ENCODE measurements at regions not wholly inside any gene's neighbourhood (a gene's known extent, or its start where the extent isn't known, plus 50 kb on each side); places are given as distances from the start of the nearest gene placed in this dataset.
"Not testable (repeated sequence)": the region's sequence is repeated elsewhere in the genome, so short reads cannot be mapped to it uniquely, and the experiment has no call there.

DNA sequence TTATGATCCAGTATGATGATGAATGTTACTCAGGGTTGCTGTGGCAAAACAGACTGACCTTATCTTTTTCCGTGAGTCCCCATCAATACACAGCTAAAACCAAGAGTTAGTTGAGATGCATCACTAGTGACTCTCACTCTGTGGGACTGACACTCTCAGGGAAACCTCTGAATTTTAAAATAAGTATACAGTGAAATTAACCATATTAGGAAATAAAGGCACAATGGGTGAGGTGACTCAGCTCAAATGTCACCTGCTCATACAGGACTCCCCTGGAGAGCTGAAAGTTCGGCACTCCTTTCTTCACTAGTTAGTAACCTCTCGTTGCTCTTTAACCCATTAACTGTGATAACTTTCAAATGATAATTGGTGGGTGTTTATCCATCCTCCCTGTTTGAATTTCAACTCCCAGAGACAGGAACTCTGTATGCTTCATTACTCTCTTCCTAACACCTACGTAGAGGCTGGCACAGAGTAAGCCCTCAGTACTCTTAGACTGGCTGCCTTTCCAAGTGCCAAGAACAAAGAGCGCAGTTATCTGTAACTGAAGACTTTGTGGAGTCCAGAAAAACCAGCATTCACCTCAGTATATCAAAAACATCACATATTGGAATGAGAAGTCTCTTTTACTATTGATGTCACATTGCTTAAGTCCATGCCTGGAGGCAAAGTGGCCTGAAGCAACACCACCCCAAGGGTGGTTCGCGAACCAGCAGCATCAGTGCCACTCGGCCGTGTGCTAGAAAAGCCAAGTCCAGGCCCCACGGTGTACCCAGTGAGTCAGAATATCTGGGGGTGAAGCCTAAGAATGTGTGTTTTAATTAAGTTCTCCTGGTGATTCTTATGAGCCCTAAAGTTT, 91.1 kb downstream of the NIBAN1 start:
- DNase-seq = no peak

DNA sequence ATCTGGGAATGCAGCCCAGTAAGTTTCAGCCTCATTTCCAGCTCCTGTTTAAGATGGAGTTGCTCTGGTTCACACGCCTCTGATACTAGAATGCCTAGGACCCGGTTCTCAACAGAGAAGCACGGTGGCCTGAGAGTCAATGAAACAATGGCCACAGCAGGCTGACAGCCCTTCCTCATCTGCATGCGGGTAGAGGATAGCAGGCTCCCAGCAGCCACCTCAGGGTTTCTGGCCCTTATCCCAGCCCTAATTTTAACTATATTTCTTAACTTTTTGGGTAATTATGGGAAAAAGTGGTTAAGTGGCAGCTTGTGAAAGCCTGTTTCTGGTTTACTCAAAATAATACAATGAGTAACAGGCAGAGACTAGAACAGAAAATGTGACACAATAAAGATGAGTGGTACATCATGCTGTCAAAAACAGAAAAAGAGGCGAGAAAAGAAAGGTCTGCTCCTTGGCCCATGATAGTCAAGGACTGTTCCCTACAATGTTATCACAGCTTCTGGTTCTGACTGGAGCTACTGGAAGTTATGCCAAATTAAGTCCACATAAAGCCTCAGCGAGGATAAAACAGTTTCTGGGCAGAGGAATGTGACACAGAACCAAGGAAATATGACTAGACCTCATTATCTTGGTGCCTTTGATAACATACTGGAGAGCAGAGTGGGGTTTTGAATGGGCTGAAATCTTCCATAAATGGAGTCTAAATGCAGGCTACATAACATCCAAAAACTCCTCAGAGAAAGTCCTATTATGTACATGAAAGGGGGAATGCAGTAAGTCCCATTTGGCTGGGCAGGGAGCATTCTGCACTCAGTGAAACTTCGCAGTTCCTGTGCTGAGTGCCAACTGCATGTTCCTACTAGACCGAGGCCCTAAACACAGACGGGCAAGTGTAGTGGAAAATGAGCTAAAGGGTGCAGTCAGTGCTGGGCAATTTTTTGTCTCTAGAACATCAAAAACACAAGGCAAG, 92.1 kb downstream of the NIBAN1 start:
- DNase-seq = no peak

DNA sequence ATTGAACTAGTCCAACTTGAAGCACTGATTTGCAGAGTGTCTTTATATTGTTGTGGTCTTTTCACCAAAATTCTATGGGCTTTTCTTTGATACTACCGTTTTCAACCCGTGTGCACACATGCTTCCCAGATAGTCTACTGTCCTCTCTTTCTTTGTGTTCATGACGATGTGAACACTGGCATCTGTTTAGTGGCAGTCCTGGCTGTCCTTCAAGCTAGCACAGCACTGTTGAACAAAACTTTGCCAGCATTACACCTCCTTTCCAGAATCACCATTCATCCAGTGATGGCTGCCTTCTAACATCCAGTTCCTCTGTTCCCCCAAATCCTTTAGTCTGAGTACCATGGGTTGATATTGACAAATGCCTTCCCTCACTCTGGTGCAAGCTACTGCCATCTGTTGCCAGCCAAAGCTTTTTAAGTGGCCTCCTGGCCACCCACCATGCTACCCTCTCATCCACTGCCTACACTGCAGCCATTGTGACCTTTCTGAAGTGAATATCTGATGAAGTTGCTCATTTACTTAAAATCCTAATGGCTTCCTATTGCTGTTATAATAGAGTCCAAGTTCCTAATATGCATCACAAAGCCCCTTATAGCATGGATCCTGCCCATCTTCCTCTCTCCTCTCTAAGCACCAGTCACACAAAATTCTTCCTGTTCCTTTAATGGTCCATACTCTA, 94.3 kb downstream of the NIBAN1 start:
- DNase-seq = no peak

DNA sequence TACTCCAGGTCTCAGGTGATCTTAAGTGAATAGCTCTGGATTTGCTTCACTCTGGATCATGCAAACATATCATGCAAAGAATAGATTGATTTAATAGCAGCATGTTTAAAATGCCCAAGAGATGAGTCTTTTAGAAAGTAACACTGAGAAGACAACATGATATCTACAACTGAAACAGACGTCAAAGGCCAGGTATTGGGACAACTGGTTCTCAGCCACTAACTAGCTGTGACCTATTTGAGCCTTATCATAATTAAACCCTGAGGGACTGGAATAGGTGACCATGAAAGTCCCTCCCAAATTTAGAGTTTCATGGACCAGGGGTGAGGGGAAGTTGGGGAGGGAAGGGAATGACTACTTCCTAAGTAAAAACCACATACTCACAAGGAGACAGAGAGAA, 95.7 kb downstream of the NIBAN1 start:
- DNase-seq = no peak

- DNase-seq = no peak
Measured at GRCh38 chr1:184878002-184878401, 96.3 kb downstream of the NIBAN1 start.

- DNase-seq = not testable (repeated sequence)
Measured at GRCh38 chr1:184876015-184876414, 98.3 kb downstream of the NIBAN1 start.

DNA sequence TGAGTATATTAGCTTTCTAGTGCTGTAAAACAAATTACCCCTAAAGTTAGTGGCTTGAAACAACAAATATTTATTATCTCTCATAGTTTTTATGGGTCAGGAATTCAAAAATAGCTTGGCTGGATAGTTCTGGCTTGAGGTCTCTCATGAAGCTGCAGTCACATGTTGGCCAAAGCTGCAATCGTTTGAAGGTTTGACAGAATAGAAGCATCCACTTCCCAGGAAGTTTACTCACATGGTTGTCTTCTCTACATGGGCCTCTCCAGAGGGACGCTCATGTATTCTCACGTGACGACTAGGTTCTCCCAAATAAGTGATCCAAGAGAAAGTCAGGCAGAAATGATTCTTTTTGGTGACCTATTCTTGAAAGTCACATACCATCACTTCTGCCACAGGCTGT, 99.1 kb downstream of the NIBAN1 start:
- DNase-seq = no peak

DNA sequence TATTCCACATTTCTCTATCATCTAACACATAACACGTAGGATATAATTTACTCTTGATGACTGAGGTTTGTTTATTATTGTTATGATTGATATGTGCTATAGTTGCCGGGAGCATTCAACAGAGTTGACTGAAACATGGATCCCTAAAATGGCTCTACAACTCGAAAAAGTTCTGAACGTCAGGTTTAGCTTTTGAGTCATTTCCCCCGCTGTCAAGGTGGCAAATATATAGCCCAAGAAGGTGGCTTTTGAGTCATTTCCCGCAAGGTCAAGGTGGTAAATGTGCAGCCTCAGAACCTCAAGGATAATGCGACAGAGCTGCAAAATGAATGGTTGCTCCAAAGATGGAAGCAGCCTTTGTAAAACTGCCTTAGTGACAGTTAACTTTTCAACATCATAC, 104.0 kb downstream of the NIBAN1 start:
- no peak for DNase-seq

GRCh38 chr1:184867866-184868689, 106.2 kb downstream of the NIBAN1 start:
- DNase-seq = no peak

GRCh38 chr1:184866991-184867788, 107.1 kb downstream of the NIBAN1 start:
- peak in 1 of 2 experiments; percentile 9 for DNase-seq

- DNase-seq = no peak
Measured at GRCh38 chr1:184866586-184866985, 107.7 kb downstream of the NIBAN1 start.

DNA sequence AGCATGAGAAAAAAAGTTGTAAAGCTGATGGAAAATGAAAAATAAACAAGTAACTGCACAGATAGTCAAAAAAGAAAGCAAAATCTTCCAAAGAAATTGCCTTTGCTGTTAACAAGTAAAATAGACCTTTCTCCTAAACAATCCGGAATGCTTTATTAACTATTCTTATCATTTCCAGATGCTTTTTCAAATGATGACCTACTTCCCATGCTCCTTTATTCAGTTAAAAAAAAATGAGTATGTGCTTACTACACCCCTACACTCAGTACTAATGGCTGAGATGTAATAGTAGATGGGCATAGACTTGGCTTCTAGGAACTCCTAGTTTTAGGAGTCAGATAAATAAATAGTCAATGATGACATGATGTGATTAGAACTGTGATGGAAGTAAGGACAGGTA, 108.5 kb downstream of the NIBAN1 start:
- DNase-seq = no peak

DNA sequence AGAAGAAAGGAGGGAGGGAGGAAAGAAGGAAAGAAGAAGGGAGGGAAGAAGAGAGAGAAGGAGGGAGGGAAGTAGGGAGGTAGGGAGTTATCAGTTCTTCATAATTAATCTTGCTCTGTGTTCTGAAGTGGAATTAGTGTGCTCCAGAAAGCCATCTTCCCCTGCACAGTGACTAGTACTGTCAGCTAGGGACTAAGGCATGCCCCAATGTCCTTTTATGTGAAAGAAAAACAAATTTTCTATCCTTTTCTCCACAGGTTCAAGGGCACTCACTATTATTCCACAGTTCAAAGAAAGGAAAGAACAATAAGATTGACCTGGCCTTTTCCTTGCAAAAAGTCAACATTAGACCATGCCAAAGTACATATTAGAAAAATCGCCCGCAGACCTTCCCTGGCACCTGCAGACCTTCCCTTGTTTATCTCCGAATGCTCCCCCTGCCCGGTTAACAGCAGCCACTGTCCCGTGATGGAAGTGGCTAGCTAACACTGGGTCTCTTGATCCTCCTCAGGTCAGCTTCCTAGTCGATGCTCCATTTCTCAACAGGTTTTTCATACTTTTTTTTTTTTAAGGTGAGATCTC, 107.2 kb upstream of the EDEM3 start:
- no peak for DNase-seq

DNA sequence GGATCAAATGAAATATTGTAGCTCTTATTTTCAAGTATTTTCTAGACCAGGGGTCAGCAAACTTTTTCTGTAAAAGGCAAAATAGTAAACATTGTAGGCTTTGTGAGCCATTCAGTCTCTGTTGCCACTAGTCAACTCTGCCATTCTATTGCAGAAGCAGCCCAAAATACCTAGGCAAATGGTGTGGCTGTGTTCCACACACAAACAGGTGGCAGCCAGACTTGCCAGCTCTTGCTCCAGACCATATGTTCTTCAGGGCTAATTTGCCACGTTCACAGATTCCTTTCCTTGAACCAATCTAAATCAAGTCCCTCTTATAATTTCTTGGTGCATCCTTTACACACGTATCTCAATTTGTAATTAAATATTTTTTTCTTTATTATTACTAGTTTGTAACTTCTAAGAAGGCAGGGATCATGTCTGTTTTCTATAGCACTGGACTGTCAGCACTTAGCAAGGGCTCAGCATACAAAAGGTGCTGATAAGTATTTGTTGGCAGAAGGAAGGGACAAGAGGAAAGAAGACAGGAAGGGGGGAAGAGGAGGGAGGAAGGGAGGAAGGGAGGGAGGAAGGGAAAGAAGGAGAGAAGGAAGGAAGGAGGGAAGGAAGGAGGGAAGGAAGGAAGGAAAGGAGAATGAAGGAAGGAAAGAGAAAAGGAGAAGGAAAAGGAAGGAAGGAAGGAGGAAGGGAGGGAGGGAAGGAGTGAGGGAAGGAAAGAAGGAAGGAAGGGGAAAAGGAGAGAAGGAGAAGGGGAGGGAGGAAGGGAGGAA, 106.5 kb upstream of the EDEM3 start:
- no peak for DNase-seq

DNA sequence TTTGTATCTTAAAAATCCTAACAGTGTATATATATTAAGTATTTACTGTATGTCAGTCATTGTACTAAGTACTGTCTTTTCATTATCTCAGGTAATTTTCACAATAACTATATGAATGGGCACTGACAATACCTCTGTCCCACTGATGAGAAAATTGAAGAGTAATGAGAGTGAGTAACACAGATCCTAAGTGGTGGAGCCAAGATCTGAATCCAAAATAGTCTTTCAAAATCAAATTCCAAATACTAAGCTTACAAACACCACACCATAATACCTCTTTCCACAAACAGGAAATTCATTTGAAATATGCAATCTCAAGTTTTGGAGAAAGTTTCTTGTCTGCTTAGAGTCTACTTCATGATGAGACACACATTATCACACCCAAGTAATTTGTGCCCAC, 105.9 kb upstream of the EDEM3 start:
- DNase-seq = no peak

DNA sequence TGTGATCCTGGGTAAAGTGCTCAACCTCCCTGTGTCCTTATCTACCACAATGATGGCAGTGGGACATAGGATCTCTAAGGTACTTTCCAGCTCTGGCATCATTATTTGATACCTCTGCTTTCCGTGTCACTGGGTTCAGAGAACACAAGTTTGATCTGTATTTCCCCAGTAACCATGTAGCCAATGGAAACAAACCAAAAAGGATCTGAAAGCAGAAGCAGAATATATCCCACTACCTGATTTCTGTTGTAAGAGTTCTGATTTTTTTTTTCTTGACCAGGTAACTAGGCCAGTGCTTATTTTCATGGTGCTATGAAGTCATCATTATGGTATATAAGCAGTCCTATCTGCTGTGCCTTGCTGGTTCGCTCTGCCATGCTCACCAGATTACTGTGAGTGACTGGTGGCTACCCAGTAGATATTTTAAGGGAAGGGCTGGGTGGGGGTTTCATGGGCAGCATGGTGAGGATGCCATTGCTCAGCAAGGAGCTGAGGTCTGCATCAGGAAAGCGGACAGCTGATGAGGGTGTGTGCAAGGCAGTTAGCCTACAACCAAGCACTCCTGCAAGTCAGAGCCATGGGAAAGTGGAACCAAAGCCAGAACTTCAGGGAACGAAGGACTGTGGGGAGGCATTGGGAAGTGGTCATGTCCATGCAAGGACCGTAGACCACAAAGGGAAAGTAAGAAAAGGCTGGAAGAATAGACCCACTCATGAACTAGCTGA, 104.9 kb upstream of the EDEM3 start:
- DNase-seq = no peak

DNA sequence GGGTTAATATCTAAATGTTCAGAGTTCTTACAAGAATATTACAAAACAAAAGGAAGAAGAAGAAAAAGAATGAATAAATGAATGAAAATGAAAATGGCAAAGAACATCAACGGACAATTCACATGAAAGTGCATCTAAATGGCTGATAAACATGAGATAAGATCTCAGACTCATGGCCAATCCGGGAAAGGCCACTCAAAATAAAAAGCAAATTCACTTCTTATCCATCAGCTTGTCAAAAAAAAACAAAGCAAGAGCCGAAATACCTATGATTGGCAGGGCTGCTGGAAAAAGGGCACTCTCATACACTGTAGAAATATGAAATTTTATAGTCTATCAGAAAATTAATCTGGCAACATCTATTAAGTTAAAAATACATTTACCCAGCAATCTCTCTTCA, 103.6 kb upstream of the EDEM3 start:
- no peak for DNase-seq

GRCh38 chr1:184854496-184855140, 100.0 kb upstream of the EDEM3 start:
- DNase-seq = no peak

GRCh38 chr1:184854036-184854435, 99.4 kb upstream of the EDEM3 start:
- DNase-seq = no peak
